A549 (cell line): ENCODE measurements at regions not wholly inside any gene's neighbourhood (a gene's known extent, or its start where the extent isn't known, plus 50 kb on each side); places are given as distances from the start of the nearest gene placed in this dataset.
"Not testable (repeated sequence)": the region's sequence is repeated elsewhere in the genome, so short reads cannot be mapped to it uniquely, and the experiment has no call there.

Source experiments
- ATAC-seq, 2 experiments: fragments of 200-7000 bp in 1 of 2; fragments of >200 bp in 1 of 2; cut with Nextera tagmentation in 1 of 2; cut with Tn5 transposase in 1 of 2; 3 replicates each; pipeline versions ENCODE4 v1.8.0 to v1.9.1; 2018 to 2020; ENCODE audit warnings: mild to moderate bottlenecking in 1 of 2, moderate library complexity in 1 of 2
- CTCF ChIA-PET: fragments of 300-600 bp; sonication (Branson Sonifier 250); formaldehyde crosslinking; extraction: SDS; loops from one replicate; lab custom pipeline; 2021; ENCODE audit warnings: antibody characterized with exemption, inconsistent platforms; lab: Yijun Ruan, JAX
- POLR2A ChIA-PET: fragments of 350-600 bp; formaldehyde crosslinking; extraction: SDS; loops from one replicate; lab custom pipeline; 2021; ENCODE audit warnings: antibody characterized with exemption, inconsistent platforms; lab: Yijun Ruan, JAX
- DNase-seq, 2 experiments: peaks; one replicate each; pipeline versions ENCODE4 v3.0.0 to v3.0.0-alpha.2; 2011 to 2016; ENCODE audit warnings: low read depth in 1 of 2, low spot score in 1 of 2
- FAIRE-seq: peaks from 2 replicates; lab custom pipeline; 2011; peaks lifted over from hg19 to GRCh38; lab: Jason Lieb, UNC
- H3K27ac ChIP-seq, 2 experiments: fragments of >200 bp; sonication (Bioruptor Twin); formaldehyde crosslinking; 3 replicates each; pipeline ENCODE4 v1.5.1; 2016 to 2017
- H3K4me1 ChIP-seq: fragments of >200 bp; sonication (Bioruptor Twin); formaldehyde crosslinking; 3 replicates; pipeline ENCODE4 v1.6.1; 2016
- H3K4me2 ChIP-seq: fragments of >200 bp; sonication (Bioruptor Twin); formaldehyde crosslinking; 3 replicates; pipeline ENCODE4 v1.6.1; 2016
- H3K4me3 ChIP-seq: fragments of >200 bp; sonication (Bioruptor Twin); formaldehyde crosslinking; 3 replicates; pipeline ENCODE4 v1.5.1; 2016
- H3K9me3 ChIP-seq: fragments of >200 bp; sonication (Bioruptor Twin); formaldehyde crosslinking; 3 replicates; pipeline ENCODE4 v1.6.1; 2016
- ATOH8 ChIP-seq: fragments of 250-450 bp; sonication (Bioruptor Pico); IDR thresholded peaks from 2 replicates; pipeline ENCODE4 v1.5.0; 2020; ENCODE audit warnings: low read depth, mild to moderate bottlenecking, moderate library complexity
- BCL3 ChIP-seq: fragments of >200 bp; sonication (Bioruptor Twin); formaldehyde crosslinking; IDR thresholded peaks from 3 replicates; pipeline ENCODE4 v1.6.1; 2016
- CHD4 ChIP-seq: fragments of 200-600 bp; sonication (generic); IDR thresholded peaks from 2 replicates; pipeline ENCODE4 v1.6.1; 2016; ENCODE audit warnings: antibody characterized with exemption, mild to moderate bottlenecking, borderline replicate concordance
- CTCF ChIP-seq: fragments of >200 bp; sonication (Bioruptor Twin); formaldehyde crosslinking; IDR thresholded peaks from 3 replicates; pipeline ENCODE4 v1.5.1; 2016
- ELK1 ChIP-seq: fragments of 150-350 bp; IDR thresholded peaks from 2 replicates; pipeline ENCODE4 v1.6.1; 2014; ENCODE audit warnings: low read depth, mild to moderate bottlenecking, low read length
- GATA3 ChIP-seq: IDR thresholded peaks from 2 replicates; pipeline ENCODE4 v1.6.1; 2012; ENCODE audit warnings: borderline replicate concordance
- HOXA7 ChIP-seq: fragments of 250-450 bp; sonication (Bioruptor Pico); IDR thresholded peaks from 2 replicates; pipeline ENCODE4 v1.5.0; 2020; ENCODE audit warnings: mild to moderate bottlenecking, moderate library complexity
- HOXB13 ChIP-seq: fragments of 250-450 bp; sonication (Bioruptor Pico); IDR thresholded peaks from 2 replicates; pipeline ENCODE4 v1.5.0; 2020; ENCODE audit warnings: low read depth, mild to moderate bottlenecking, moderate library complexity
- JUNB ChIP-seq: fragments of >200 bp; sonication (Bioruptor Twin); formaldehyde crosslinking; IDR thresholded peaks from 2 replicates; pipeline ENCODE4 v1.6.1; 2016
- KDM5A ChIP-seq: fragments of 200-600 bp; sonication (generic); IDR thresholded peaks from 2 replicates; pipeline ENCODE4 v1.6.1; 2016; ENCODE audit warnings: antibody characterized with exemption, mild to moderate bottlenecking
- MAFK ChIP-seq: fragments of 450-650 bp; IDR thresholded peaks from 2 replicates; pipeline ENCODE4 v1.6.1; 2014; ENCODE audit not compliant: partially characterized antibody
- MAX ChIP-seq: IDR thresholded peaks from 2 replicates; pipeline ENCODE4 v1.6.1; 2012
- MAZ ChIP-seq: fragments of 150-350 bp; IDR thresholded peaks from 2 replicates; pipeline ENCODE4 v1.6.1; 2014; ENCODE audit warnings: antibody characterized with exemption, low read depth, low read length, borderline replicate concordance
- MYC ChIP-seq: IDR thresholded peaks from 2 replicates; pipeline ENCODE4 v1.6.1; 2012; ENCODE audit warnings: mild to moderate bottlenecking, inconsistent platforms, low read length, improper control_type of control experiment, borderline replicate concordance
- NFE2L2 ChIP-seq: fragments of 150-350 bp; conservative IDR thresholded peaks from 2 replicates; pipeline ENCODE4 v1.6.1; 2014; ENCODE audit warnings: low read length
- NR3C1 ChIP-seq: fragments of >200 bp; sonication (Bioruptor Twin); formaldehyde crosslinking; IDR thresholded peaks from 3 replicates; pipeline ENCODE4 v1.6.1; 2017
- PBX3 ChIP-seq: IDR thresholded peaks from 2 replicates; pipeline ENCODE4 v1.6.1; 2012
- POLR2A ChIP-seq: IDR thresholded peaks from 2 replicates; pipeline ENCODE4 v1.6.1; 2012; ENCODE audit warnings: mild to moderate bottlenecking, low read length
- RAD21 ChIP-seq, 2 experiments: fragments of >200 bp in 1 of 2; sonication (Bioruptor Twin) in 1 of 2; formaldehyde crosslinking in 1 of 2; IDR thresholded peaks in 1 of 2; conservative IDR thresholded peaks in 1 of 2; 2 replicates in 1 of 2; 3 replicates in 1 of 2; pipeline ENCODE4 v1.6.1; 2012 to 2018; ENCODE audit warnings: inconsistent platforms in 1 of 2
- RARB ChIP-seq: fragments of 250-450 bp; sonication (Bioruptor Pico); IDR thresholded peaks from 2 replicates; pipeline ENCODE4 v1.8.0; 2021; ENCODE audit warnings: mild to moderate bottlenecking, moderate library complexity
- SMC3 ChIP-seq: fragments of >200 bp; sonication (Bioruptor Twin); formaldehyde crosslinking; IDR thresholded peaks from 3 replicates; pipeline ENCODE4 v1.6.1; 2018; ENCODE audit warnings: inconsistent platforms
- SREBF2 ChIP-seq: fragments of 450-650 bp; IDR thresholded peaks from 2 replicates; pipeline ENCODE4 v1.6.1; 2014; ENCODE audit warnings: mild to moderate bottlenecking, moderate library complexity
- TFCP2L1 ChIP-seq: fragments of 250-450 bp; sonication (Bioruptor Pico); IDR thresholded peaks from 2 replicates; pipeline ENCODE4 v1.5.0; 2021; ENCODE audit warnings: mild to moderate bottlenecking
- USF2 ChIP-seq: fragments of 450-650 bp; IDR thresholded peaks from 2 replicates; pipeline ENCODE4 v1.6.1; 2014; ENCODE audit warnings: antibody characterized with exemption
- ZC3H11A ChIP-seq: fragments of 450-650 bp; IDR thresholded peaks from 2 replicates; pipeline ENCODE4 v1.6.1; 2014; ENCODE audit warnings: antibody characterized with exemption, mild to moderate bottlenecking
- ZFP36 ChIP-seq: fragments of 450-650 bp; IDR thresholded peaks from 2 replicates; pipeline ENCODE4 v1.6.1; 2014; ENCODE audit warnings: borderline replicate concordance; ENCODE audit not compliant: partially characterized antibody
- ZNF302 ChIP-seq: fragments of 250-450 bp; sonication (Bioruptor Pico); IDR thresholded peaks from 2 replicates; pipeline ENCODE4 v1.9.0; 2021; ENCODE audit warnings: inconsistent platforms, mild to moderate bottlenecking, moderate library complexity
- WGBS: methylation state at CpG from one replicate; pipeline ENCODE4 v1.1.6; 2017; ENCODE audit errors: missing lambda C conversion rate; 5-methylcytosine and 5-hydroxymethylcytosine counted together

GRCh38 chrX:55379396-55379795 is 72.5 kb upstream of the MAGEH1 start:
- TF ChIP-seq MAZ (no peak), ZC3H11A (no peak), PBX3 (no peak), SMC3 (no peak), TFCP2L1 (CRISPR knock-in tag) (no peak), ATOH8 (CRISPR knock-in tag) (no peak), JUNB (no peak), HOXB13 (no peak), ZNF302 (CRISPR knock-in tag) (no peak), MYC (no peak), SREBF2 (no peak), NFE2L2 (no peak), GATA3 (no peak), CHD4 (no peak)
- CTCF ChIA-PET: no interaction called here
- no peak overlapping the region for H3K4me3 ChIP-seq
- no peaks in the 10 kb centered on the region for H3K9me3 ChIP-seq
- POLR2A ChIA-PET: no interaction called here
- FAIRE-seq: no peak
- no peak overlapping the region for H3K27ac ChIP-seq
- no peak for DNase-seq
- no peak for ATAC-seq
- 50% methylated on average over 2 of the region's 3 CpGs for WGBS
- H3K4me1 ChIP-seq: no peaks in the 10 kb centered on the region
- H3K4me2 ChIP-seq: no peak overlapping the region

- no CpG with 5 or more reads among the region's 3 CpGs for WGBS
- Histone ChIP-seq H3K4me1 (no peaks in the 10 kb centered on the region), H3K4me3 (no peak overlapping the region), H3K4me2 (no peak overlapping the region), H3K27ac (no peak overlapping the region), H3K9me3 (no peaks in the 10 kb centered on the region)
- CTCF ChIA-PET: no interaction called here
- POLR2A ChIA-PET: no interaction called here
- ATAC-seq: no peak
- no peak for TF ChIP-seq KDM5A
- no peak for TF ChIP-seq ATOH8 (CRISPR knock-in tag)
- TF ChIP-seq BCL3: no peak
- TF ChIP-seq USF2: no peak
- no peak for TF ChIP-seq RARB (CRISPR knock-in tag)
- no peak for TF ChIP-seq GATA3
- TF ChIP-seq RAD21 (conservative IDR thresholded peaks at IDR 0.05 in 1 of 2, IDR thresholded peaks at IDR 0.05 in 1 of 2): no peak
- no peak for TF ChIP-seq NFE2L2
- no peak for TF ChIP-seq NR3C1
- TF ChIP-seq MAFK: no peak
- TF ChIP-seq MAX: no peak
- no peak for TF ChIP-seq ELK1
- no peak for TF ChIP-seq ZC3H11A
- no peak for TF ChIP-seq HOXA7
- no peak for TF ChIP-seq POLR2A
- TF ChIP-seq CTCF: no peak
- TF ChIP-seq ZFP36: no peak
- no peak for DNase-seq
- no peak for FAIRE-seq
These were observed 62.6 kb upstream of the MAGEH1 start for GRCh38 chrX:55389376-55389775.

GRCh38 chrX:55396836-55397235 is 55.1 kb upstream of the MAGEH1 start:
- H3K4me1 ChIP-seq, H3K4me2 ChIP-seq, FAIRE-seq, ATAC-seq, POLR2A ChIA-PET, H3K27ac ChIP-seq, H3K9me3 ChIP-seq, H3K4me3 ChIP-seq, CTCF ChIA-PET, DNase-seq: not testable (repeated sequence)
- WGBS: 0% methylated on average over 3 of the region's 4 CpGs
